GM04503 (cell line): ENCODE measurements at regions not wholly inside any gene's neighbourhood (a gene's known extent, or its start where the extent isn't known, plus 50 kb on each side); places are given as distances from the start of the nearest gene placed in this dataset.
"Not testable (repeated sequence)": the region's sequence is repeated elsewhere in the genome, so short reads cannot be mapped to it uniquely, and the experiment has no call there.

Source experiments
- DNase-seq: peaks from one replicate; pipeline ENCODE4 v3.0.0-alpha.2; 2012; ENCODE audit warnings: low read depth

DNA sequence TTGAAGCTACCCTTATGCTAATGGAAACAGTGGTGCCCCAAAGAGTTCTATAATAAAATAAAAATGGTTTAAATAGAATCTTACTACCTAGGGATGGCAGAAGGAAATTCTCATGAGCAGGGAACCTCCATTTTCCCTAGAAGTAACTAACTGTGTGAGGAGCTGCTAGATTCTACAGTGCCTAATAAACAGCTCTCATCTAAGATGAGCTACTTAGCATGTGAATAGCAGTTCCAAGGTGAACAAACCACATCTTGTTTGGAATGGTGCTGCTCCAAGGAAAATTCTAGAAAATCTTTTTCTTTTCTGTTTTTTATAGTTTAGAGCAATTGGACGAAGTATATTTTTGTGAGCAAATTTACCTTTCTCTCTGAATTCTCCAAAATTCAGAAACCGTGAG is 1015.3 kb upstream of the NOVA1 start:
- DNase-seq = no peak

DNA sequence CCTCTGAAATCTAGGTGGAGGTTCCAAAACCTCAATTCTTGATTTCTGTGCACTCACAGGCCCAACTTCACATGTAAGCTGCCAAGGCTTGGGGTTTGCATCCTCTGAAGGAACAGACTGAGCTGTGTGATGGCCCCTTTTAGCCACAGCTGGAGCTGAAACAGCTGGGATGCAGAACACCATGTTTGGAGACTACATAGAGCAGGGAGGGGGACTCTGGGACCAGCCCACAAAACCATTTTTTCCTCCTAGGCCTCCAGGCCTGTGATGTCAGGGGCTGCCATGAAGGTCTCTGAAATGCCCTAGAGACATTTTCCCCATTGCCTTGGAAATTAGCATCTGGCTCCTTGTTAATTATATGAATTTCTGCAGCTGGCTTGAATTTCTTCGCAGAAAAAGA is 1025.9 kb upstream of the NOVA1 start:
- no peak for DNase-seq

DNA sequence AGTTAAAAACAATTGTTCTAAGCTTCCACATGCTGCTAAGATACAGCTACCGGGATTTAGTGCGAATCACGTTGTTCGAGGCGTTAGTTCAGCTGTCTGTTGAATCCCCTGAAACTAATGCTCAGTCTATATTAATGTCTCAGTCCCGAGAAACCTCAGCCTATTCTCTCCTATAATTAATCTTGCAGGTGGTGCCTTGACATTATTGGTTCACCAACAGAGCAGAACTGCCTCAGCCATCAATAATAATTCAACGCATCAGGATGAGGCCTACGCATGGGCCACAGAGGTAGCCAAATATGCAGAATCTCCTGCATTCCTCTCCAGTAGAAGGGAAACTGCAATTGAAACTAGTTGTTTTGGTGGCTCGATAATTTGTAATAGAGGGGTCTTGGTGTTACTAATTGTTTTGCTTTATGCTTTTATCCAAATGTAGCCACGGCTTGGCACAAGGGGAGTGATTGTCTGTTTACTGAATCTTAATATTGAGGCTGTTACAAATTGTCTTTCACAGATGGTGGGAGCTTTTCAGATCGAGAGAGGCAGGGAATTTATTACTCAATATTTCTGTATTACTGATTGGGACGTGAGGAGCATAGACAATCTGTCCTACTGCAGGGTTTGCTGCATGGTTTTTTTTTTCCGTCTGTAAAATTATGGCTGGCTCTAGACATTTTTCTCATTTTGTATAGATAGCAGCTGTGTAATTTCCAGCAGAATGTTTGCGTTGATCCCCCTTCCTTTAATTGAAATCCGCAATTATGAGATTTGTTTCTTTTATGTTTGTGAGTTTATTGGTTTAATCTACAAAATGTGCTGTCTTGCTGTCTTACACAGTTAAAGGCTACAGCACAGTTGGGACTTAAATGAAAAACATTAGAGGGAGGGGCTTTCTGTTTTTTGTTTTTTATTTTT is 1036.5 kb upstream of the NOVA1 start:
- no peak for DNase-seq

GRCh38 chr14:27640688-27641087 is 1042.9 kb upstream of the NOVA1 start:
- DNase-seq = not testable (repeated sequence)

- DNase-seq = no peak
These were observed 1044.5 kb upstream of the NOVA1 start for GRCh38 chr14:27642251-27642866.

DNA sequence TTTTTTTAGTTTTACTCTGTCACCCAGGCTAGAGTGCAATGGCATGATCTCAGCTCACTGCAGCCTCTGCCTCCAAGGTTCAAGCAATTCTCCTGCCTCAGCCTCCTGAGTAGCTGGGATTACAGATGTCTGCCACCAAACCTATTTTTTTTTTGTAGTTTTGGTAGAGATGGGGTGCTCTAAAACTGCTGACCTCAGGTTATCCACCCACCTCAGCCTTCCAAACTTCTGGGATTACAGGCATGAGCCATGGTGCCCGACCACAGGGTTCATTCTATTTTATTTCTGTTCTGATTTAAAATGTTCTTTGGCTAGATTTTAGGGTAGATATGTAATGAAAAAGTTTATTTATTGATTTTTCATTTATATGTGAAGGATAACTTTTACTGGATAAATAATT is 1062.8 kb upstream of the NOVA1 start:
- no peak for DNase-seq

DNA sequence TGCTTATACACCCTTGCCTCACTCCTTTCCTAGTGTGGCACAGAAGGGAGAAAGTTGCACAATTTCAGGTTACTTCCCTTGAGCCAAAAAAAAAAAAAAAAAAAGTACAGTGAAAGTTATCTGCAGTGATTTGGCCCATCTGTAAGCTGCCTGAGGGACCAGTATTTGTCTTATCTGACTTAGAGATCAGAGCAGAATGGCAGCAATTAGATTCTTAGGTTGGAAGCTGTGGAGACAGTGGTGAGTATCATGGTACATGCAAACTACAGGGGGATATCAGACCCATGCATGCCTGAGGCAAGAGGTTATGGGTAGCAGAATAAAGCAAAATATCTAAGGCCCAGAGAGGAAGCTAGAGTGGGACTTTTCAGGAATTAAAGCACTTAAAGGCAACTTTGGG is 1070.7 kb upstream of the NOVA1 start:
- DNase-seq = no peak

DNA sequence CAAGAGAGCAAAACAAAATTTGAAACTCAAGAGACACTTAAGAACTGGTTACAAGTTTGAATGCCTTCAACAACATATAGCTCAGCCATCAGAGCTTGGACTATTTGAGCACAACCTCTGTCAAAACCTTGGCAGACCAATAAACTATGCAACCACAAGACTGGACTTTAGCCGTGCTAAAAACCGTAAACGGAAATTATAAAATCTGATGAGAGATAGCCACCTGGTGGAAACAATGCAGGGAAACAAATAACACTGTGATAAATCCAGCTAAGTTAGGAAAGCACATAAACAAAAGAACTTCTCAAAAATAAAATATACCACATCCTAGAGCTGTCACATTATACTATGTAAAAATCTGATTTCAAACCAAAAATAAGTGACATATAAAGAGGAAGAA is 1074.2 kb upstream of the NOVA1 start:
- no peak for DNase-seq

- DNase-seq = not testable (repeated sequence)
These were observed 1075.2 kb upstream of the NOVA1 start for GRCh38 chr14:27672811-27673737.

GRCh38 chr14:27686137-27686536 is 1080.5 kb upstream of the FOXG1 start:
- no peak for DNase-seq

GRCh38 chr14:27688841-27689444 is 1077.6 kb upstream of the FOXG1 start:
- no peak for DNase-seq

DNA sequence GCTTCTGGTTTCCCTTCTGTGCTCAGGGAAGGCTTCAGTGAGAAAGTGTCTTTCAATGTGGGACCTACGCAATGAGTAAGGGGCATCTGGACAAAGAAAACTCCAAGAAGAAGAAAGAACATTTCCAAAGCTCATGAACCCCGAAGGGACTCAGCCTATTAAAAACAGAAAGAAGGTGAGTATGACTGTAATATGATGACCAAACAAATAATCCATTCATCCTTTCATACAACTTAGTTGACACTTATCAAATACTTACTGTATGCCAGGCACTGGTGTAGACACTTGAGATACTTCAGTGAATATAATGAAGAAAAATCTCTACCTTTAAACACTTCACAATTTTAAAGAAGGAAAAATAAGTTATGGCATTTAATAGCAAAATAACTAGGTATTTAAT is 1054.2 kb upstream of the FOXG1 start:
- DNase-seq = no peak

- no peak for DNase-seq
These were observed 1051.0 kb upstream of the FOXG1 start for GRCh38 chr14:27715561-27715960.

- DNase-seq = no peak
These were observed 1044.8 kb upstream of the FOXG1 start for GRCh38 chr14:27721760-27722159.

- no peak for DNase-seq
These were observed 1041.1 kb upstream of the FOXG1 start for GRCh38 chr14:27725482-27725881.

GRCh38 chr14:27727251-27727770 is 1039.3 kb upstream of the FOXG1 start:
- no peak for DNase-seq

DNA sequence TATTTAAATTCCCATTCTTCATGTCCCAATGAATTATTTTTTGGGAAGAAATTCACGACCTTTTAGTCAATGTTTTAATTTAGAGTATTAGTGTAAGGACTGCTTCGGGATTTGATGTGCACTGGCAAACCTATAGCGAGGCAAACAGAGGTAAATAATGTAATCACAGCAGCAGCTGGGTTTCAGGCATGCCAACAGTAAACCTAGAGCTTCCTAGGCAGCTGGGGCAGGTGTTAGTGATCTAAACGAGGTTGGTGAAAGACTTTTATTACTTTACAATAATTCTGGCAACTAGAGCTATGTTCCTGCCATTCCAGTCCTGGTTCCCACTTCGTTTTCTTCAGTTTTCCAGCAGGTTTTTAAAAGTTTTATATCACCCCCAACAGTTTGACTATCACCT is 1036.4 kb upstream of the FOXG1 start:
- DNase-seq = no peak

GRCh38 chr14:27739657-27740156 is 1026.9 kb upstream of the FOXG1 start:
- no peak for DNase-seq

DNA sequence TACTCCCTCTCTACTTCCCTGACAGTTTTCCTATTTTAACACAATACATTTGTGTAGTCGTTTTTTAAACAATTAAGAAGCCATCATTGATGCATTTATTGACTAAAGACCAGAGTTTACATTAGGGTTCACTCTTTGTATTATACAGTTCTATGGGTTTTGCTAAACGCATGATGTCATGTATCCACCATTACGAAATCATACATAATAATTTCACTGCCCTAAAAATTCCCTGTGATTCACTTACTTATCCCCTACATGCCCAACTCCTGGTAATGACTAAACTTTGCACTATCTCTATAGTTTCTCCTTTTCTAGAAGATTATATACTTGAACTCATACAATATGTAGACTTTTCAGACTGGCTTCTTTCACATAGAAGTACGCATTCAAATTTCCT is 1016.5 kb upstream of the FOXG1 start:
- DNase-seq = no peak

GRCh38 chr14:27757642-27758041 is 1008.9 kb upstream of the FOXG1 start:
- DNase-seq = not testable (repeated sequence)

DNA sequence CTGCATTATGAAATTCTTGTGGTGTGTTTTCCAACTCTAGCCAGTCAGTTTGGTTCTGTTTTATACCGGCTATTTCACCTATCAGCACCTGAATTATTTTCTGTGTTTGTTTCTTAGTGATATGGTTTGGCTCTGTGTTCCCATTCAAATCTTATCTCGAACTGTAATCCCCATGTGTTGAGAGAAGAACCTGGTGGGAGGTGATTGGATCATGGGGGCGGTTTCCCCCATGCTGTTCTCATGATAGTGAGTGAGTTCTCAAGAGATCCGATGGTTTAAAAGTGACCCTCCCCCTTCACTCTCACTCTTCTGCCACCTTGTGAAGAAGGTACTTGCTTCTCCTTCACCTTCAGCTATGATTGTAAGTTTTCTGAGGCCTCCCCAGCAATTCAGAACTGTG is 1006.2 kb upstream of the FOXG1 start:
- not testable (repeated sequence) for DNase-seq
